ENCODE measurements at regions not wholly inside any gene's neighbourhood (a gene's known extent, or its start where the extent isn't known, plus 50 kb on each side); places are given as distances from the start of the nearest gene placed in this dataset.
"Not testable (repeated sequence)": the region's sequence is repeated elsewhere in the genome, so short reads cannot be mapped to it uniquely, and the experiment has no call there.

GRCh38 chr2:57050007-57050406 is 866.2 kb downstream of the CCDC85A start:
- Histone ChIP-seq H3K9me3 (ENCODE audit: control insufficient read depth, insufficient read depth, low read depth, low read length) (no peaks in the 10 kb centered on the region), H3K27ac (ENCODE audit: low read length) (no peak overlapping the region), H3K27me3 (ENCODE audit: control insufficient read depth, insufficient read depth, low read length) (no peaks in the 10 kb centered on the region), H3K4me1 (ENCODE audit: control insufficient read depth, insufficient read depth, low read length) (no peaks in the 10 kb centered on the region), H3K4me3 (ENCODE audit: low read depth in 2 of 2, low read length in 2 of 2) (no peak overlapping the region), H3K36me3 (ENCODE audit: control insufficient read depth, insufficient read depth, low read length) (no peaks in the 10 kb centered on the region)
- no peak for ATAC-seq
- intact Hi-C loops (cut with micrococcal nuclease; ENCODE audit: unreplicated experiment) (no loop called here), in situ Hi-C loops (cut with HindIII; ENCODE audit: low pct_unique_long_range_greater_than_20kb, low sequenced_read_pairs) (no loop called here)
- ChIA-PET POLR2A (no interaction called here), CTCF (no interaction called here)
- no peak for TF ChIP-seq TCF7L2 (IDR thresholded peaks at IDR 0.05; ENCODE audit: low read depth, low read length)
- no peak for TF ChIP-seq REST (IDR thresholded peaks at IDR 0.05; ENCODE audit: insufficient read depth in 1 of 2, low read depth in 2 of 2, low read length in 1 of 2)
- no peak for TF ChIP-seq SIN3A (IDR thresholded peaks at IDR 0.05; ENCODE audit: borderline replicate concordance, insufficient read depth, low read depth, low read length)
- no peak for TF ChIP-seq POLR2AphosphoS5 (IDR thresholded peaks at IDR 0.05; ENCODE audit: low read depth, low read length)
- TF ChIP-seq, protein P1, sequence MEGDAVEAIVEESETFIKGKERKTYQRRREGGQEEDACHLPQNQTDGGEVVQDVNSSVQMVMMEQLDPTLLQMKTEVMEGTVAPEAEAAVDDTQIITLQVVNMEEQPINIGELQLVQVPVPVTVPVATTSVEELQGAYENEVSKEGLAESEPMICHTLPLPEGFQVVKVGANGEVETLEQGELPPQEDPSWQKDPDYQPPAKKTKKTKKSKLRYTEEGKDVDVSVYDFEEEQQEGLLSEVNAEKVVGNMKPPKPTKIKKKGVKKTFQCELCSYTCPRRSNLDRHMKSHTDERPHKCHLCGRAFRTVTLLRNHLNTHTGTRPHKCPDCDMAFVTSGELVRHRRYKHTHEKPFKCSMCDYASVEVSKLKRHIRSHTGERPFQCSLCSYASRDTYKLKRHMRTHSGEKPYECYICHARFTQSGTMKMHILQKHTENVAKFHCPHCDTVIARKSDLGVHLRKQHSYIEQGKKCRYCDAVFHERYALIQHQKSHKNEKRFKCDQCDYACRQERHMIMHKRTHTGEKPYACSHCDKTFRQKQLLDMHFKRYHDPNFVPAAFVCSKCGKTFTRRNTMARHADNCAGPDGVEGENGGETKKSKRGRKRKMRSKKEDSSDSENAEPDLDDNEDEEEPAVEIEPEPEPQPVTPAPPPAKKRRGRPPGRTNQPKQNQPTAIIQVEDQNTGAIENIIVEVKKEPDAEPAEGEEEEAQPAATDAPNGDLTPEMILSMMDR (IDR thresholded peaks at IDR 0.05) = no peak
- no TSS peak for BruUV-seq (replicated peaks)
- no peak for DNase-seq (ENCODE audit: low read depth, low spot score)

GRCh38 chr2:57066301-57066700 is 882.5 kb downstream of the CCDC85A start:
- ATAC-seq; H3K36me3 ChIP-seq (ENCODE audit: control insufficient read depth, insufficient read depth, low read length); H3K4me3 ChIP-seq (ENCODE audit: low read depth in 2 of 2, low read length in 2 of 2); H3K4me1 ChIP-seq (ENCODE audit: control insufficient read depth, insufficient read depth, low read length); POLR2A ChIA-PET; DNase-seq (ENCODE audit: low read depth, low spot score); H3K27me3 ChIP-seq (ENCODE audit: control insufficient read depth, insufficient read depth, low read length); CTCF ChIA-PET; H3K27ac ChIP-seq (ENCODE audit: low read length); in situ Hi-C loops (cut with HindIII; ENCODE audit: low pct_unique_long_range_greater_than_20kb, low sequenced_read_pairs); BruUV-seq (replicated peaks); intact Hi-C loops (cut with micrococcal nuclease; ENCODE audit: unreplicated experiment); H3K9me3 ChIP-seq (ENCODE audit: control insufficient read depth, insufficient read depth, low read depth, low read length): not testable (repeated sequence)

GRCh38 chr2:57075226-57075625 is 891.4 kb downstream of the CCDC85A start:
- no peaks in the 10 kb centered on the region for H3K27me3 ChIP-seq (ENCODE audit: control insufficient read depth, insufficient read depth, low read length)
- ChIA-PET POLR2A (no interaction called here), CTCF (no interaction called here)
- no peaks in the 10 kb centered on the region for H3K36me3 ChIP-seq (ENCODE audit: control insufficient read depth, insufficient read depth, low read length)
- H3K27ac ChIP-seq (ENCODE audit: low read length) = no peak overlapping the region
- ATAC-seq (no peak), DNase-seq (ENCODE audit: low read depth, low spot score) (no peak)
- in situ Hi-C loops (cut with HindIII; ENCODE audit: low pct_unique_long_range_greater_than_20kb, low sequenced_read_pairs) (no loop called here), intact Hi-C loops (cut with micrococcal nuclease; ENCODE audit: unreplicated experiment) (no loop called here)
- no peak overlapping the region for H3K4me3 ChIP-seq (ENCODE audit: low read depth in 2 of 2, low read length in 2 of 2)
- H3K4me1 ChIP-seq (ENCODE audit: control insufficient read depth, insufficient read depth, low read length) = no peaks in the 10 kb centered on the region
- H3K9me3 ChIP-seq (ENCODE audit: control insufficient read depth, insufficient read depth, low read depth, low read length) = no peaks in the 10 kb centered on the region
- BruUV-seq (replicated peaks) = no TSS peak
- TF ChIP-seq POLR2AphosphoS5 (IDR thresholded peaks at IDR 0.05; ENCODE audit: low read depth, low read length) (no peak), SIN3A (IDR thresholded peaks at IDR 0.05; ENCODE audit: borderline replicate concordance, insufficient read depth, low read depth, low read length) (no peak), REST (IDR thresholded peaks at IDR 0.05; ENCODE audit: insufficient read depth in 1 of 2, low read depth in 2 of 2, low read length in 1 of 2) (no peak), TCF7L2 (IDR thresholded peaks at IDR 0.05; ENCODE audit: low read depth, low read length) (no peak)
- TF ChIP-seq, protein P1 (IDR thresholded peaks at IDR 0.05) = no peak

All from Panc1 (cell line).